ENCODE measurements at regions not wholly inside any gene's neighbourhood (a gene's known extent, or its start where the extent isn't known, plus 50 kb on each side); places are given as distances from the start of the nearest gene placed in this dataset.

- TF ChIP-seq POLR2AphosphoS5 (IDR thresholded peaks at IDR 0.05; ENCODE audit: low read depth) (no peak), CREB1 (CRISPR knock-in tag; IDR thresholded peaks at IDR 0.05; ENCODE audit: low read depth) (no peak), ZNF114 (CRISPR knock-in tag; IDR thresholded peaks at IDR 0.05) (no peak), REST (IDR thresholded peaks at IDR 0.05; ENCODE audit: unreplicated experiment) (no peak), EZH2phosphoT487 (IDR thresholded peaks at IDR 0.05; ENCODE audit: unreplicated experiment) (no peak), EZH2 (IDR thresholded peaks at IDR 0.05; ENCODE audit: low read depth, unreplicated experiment) (no peak), ZNF462 (CRISPR knock-in tag; IDR thresholded peaks at IDR 0.05) (no peak), JUNB (IDR thresholded peaks at IDR 0.05; ENCODE audit: unreplicated experiment) (no peak)
- TF ChIP-seq, protein P1, sequence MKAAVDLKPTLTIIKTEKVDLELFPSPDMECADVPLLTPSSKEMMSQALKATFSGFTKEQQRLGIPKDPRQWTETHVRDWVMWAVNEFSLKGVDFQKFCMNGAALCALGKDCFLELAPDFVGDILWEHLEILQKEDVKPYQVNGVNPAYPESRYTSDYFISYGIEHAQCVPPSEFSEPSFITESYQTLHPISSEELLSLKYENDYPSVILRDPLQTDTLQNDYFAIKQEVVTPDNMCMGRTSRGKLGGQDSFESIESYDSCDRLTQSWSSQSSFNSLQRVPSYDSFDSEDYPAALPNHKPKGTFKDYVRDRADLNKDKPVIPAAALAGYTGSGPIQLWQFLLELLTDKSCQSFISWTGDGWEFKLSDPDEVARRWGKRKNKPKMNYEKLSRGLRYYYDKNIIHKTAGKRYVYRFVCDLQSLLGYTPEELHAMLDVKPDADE (IDR thresholded peaks at IDR 0.05): no peak
- H3K27ac Mint-ChIP-seq: no peak overlapping the region
- H3K4me2 ChIP-seq: no peak overlapping the region
- no peak overlapping the region for H3K4me3 Mint-ChIP-seq
- H3K27me3 ChIP-seq (ENCODE audit: insufficient read depth): no peaks in the 10 kb centered on the region
- H3K79me2 ChIP-seq (replicated peaks; ENCODE audit: insufficient read depth): no peaks in the 10 kb centered on the region
- DNase-seq (ENCODE audit: low spot score) (no peak), ATAC-seq (no peak)
- H3K36me3 ChIP-seq (ENCODE audit: insufficient read depth): no peaks in the 10 kb centered on the region
- peaks cover 3% of the 10 kb centered on the region for H3K4me1 Mint-ChIP-seq
- no peaks in the 10 kb centered on the region for H4K20me1 ChIP-seq (replicated peaks; ENCODE audit: insufficient read depth)
- peaks cover 3% of the 10 kb centered on the region; the same call in 1 of the 3 replicates for H3K9me3 Mint-ChIP-seq
- no peaks in the 10 kb centered on the region for H3F3A ChIP-seq (replicated peaks; ENCODE audit: low read depth)
- H3K9me2 ChIP-seq (ENCODE audit: insufficient read depth): no peaks in the 10 kb centered on the region
- H3K4me1 ChIP-seq (ENCODE audit: insufficient read depth): no peaks in the 10 kb centered on the region
- H3K27me3 Mint-ChIP-seq (ENCODE audit: insufficient read depth, low read depth, poor library complexity): no peaks in the 10 kb centered on the region
- H2AFZ ChIP-seq: no peak overlapping the region
- H3K36me3 Mint-ChIP-seq (ENCODE audit: low read depth): no peaks in the 10 kb centered on the region
- no peak overlapping the region for H3K27ac ChIP-seq (ENCODE audit: low read depth)
- H3K4me3 ChIP-seq: no peak overlapping the region
Observed at GRCh38 chr4:157706155-157706554, 466.7 kb downstream of the GASK1B start.
